Stimulated activated CD4-positive, alpha-beta T cell treated with anti-CD3 and anti-CD28 coated beads, Interleukin-4, amount 100 ng/mL, for 24 hours (primary cell): ENCODE measurements at regions not wholly inside any gene's neighbourhood (a gene's known extent, or its start where the extent isn't known, plus 50 kb on each side); places are given as distances from the start of the nearest gene placed in this dataset.

Experiments used
- DNase-seq: peaks from one replicate; pipeline ENCODE4 v3.0.0-alpha.2; 2020

DNA sequence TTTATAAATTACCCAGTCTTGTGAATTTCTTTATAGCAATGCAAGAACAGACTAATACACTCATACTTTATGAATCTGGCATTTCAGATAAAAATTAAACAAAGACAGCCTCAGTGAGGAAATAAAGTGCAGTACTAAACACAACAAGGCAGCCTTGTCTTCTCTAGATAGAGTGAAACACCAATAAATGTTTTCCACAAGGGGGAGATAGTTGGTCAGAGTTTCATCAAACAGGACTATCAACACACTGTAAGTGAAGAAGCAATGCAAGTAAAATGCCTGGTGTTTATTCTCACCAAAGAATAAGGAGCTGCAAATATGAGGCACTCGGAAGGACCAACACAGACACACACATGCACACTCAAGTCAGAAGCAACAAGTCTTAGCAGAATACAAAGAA, 62.8 kb downstream of the FAM9B start:
- no peak for DNase-seq

GRCh38 chrX:8969378-8969777, 64.5 kb downstream of the FAM9B start:
- no peak for DNase-seq

GRCh38 chrX:8967461-8967860, 66.5 kb downstream of the FAM9B start:
- no peak for DNase-seq

GRCh38 chrX:8960957-8961468, 72.9 kb downstream of the FAM9B start:
- no peak for DNase-seq

GRCh38 chrX:8955511-8955910, 78.4 kb downstream of the FAM9B start:
- DNase-seq, result no peak

DNA sequence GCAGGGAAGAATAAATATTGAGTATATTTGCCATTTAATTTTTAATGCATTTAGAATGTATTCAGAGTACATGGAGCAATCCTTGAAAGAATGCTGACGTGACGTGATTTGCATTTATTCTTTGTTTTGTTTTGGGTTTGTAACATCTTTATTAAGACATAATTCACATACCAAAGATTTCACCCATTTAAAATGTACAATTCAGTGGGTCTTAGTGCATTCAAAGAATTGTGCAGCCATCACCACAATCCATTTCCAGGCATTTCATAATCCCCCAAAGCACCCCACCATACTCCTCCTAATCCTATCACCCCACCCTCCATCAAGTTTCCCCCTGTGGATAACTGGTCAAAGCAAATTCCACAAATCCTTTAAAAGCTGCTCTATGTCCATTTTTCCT, 87.4 kb downstream of the FAM9B start:
- no peak for DNase-seq

DNA sequence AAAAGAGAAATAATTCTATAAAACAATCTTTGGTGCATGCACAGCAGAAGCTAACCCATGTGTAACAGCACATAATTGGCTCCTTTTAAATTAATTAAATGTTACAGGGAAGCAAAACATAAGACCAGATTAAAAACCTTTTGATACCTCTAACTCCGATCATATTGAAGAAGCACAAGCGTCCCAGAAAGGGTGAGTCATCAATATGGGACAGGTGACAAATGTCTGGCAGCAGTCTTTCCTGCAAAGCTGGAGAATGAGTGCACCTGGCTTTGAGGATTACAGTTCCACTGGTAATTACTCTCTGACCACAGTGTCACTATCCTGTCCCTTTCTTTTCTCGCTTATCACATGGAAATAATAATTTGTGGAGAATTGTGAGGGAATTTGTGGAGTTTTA, 94.6 kb downstream of the FAM9B start:
- no peak for DNase-seq

GRCh38 chrX:8927701-8928100, 106.2 kb downstream of the FAM9B start:
- no peak for DNase-seq

DNA sequence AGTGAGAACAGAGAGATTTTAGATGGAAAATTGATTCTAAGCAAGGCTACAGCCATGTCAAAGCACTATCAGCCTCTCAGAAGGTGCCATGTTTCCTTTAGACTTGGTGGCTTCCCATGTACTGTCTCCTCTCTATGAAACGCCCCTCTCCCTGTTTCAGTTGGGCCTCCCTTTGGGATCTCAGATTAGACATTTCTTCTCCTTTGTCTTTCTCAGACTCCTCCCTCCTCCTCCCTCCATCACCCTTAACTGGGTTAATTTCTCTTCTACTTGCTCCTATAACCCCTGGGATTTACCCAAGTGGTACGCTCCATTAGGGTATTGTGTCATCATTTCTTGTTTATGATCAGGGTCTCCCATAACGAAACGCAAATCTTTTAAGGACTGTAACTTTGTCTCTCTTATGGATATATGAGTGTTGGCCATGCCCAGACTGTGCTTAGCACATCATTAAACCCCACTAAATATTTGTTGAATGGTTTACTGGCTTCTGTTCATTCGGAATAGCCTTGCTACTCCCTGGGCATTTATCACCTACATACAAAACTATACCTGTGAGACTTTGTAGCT, 106.8 kb downstream of the FAM9B start:
- DNase-seq, result no peak

- DNase-seq, result no peak
Measured at GRCh38 chrX:8921615-8922014, 112.3 kb downstream of the FAM9B start.

GRCh38 chrX:8919801-8920200, 114.1 kb downstream of the FAM9B start:
- DNase-seq, result no peak

DNA sequence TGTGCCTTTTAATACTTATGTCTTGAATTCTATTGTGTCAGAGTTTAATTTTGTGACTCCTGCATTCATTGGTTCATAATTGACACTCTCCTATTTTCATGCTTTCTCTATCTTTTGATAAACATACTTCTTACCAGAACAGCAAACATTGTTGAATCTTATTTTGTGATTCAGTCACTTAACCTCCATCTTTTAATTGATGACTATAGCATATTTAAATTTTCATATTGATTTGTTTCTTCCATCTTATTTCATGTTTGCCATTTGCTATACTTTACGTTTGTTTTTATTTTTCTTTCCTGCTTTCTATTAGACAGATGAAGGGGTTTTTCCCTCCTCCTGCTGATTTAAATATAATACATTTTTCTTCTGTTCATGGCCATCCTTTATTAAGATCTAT, 115.5 kb upstream of the FAM9A start:
- no peak for DNase-seq

- DNase-seq, result no peak
Measured at GRCh38 chrX:8914681-8915080, 113.5 kb upstream of the FAM9A start.

DNA sequence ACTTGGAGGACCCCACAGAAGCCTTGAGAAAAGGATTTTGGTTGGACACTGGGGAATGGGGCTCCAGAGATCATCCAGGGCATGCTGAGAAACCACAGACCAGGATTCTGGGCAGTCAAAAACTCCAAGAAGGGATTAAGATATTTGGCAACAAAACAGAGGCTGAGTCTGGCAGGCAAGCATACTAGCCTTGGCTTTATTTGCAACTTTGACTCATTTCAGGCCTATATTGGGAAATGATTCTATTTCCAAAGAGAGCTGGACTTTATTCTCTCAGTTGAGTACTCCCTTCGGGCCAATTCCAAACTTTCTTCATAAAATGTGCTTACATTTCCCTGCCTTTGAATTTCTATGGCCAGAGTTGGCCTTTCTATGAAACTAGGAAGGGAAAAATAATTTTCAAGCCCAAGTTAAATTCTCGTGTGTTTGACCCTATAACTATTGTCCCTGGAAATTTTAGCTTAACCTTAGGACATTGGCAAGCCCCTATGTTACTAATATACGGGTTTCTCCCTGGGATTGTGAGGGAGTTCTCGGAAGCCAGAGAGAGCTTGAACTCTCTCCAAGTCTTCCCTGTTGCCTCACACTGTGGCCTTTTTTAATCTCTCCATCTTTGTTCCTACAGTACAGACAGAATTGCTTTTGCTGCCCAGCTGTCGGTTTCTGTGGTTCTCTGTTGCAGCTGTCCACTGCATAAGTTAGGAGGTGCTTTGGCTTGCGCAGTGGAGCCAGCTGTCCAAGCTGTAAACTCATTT, 112.6 kb upstream of the FAM9A start:
- no peak for DNase-seq

DNA sequence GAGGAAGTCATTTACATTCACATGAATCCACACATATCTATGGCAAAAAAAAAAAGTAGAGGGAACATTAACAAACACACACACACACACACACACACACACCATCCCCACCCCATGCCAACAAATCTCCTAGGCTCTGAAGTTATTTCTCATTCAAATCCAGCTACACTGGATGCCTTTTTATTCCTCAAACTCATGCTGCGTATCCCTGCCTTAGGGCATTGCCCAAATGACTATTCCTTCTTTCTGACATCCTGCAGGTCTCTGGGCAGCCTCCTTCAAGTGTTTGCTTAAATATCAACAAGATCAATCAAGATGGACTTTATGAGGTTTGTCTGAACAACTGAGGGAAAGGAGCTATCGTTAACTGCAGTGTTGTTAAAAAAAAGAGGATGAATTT, 106.5 kb upstream of the FAM9A start:
- DNase-seq, result no peak

GRCh38 chrX:8906299-8906938, 105.2 kb upstream of the FAM9A start:
- no peak for DNase-seq

DNA sequence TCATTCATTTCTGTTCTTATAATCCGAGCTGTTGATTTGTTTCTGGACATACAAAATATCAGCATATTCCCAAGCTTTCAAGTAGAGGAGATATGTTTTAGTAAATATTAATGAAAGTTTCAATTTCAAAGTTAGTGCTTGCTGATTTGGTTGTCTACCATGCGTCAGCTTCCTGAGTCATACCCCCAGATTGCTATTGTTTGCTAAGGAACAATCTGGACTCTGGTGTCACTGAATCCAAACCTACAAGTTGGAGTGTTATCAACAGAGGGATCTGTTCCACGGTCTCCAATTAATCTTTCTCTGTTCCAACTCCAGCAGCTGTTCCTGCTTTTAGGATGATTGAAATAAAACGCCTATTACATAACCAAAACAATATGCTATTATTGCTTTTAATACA, 96.1 kb upstream of the FAM9A start:
- DNase-seq, result no peak

- no peak for DNase-seq
Measured at GRCh38 chrX:8890794-8891193, 89.6 kb upstream of the FAM9A start.

DNA sequence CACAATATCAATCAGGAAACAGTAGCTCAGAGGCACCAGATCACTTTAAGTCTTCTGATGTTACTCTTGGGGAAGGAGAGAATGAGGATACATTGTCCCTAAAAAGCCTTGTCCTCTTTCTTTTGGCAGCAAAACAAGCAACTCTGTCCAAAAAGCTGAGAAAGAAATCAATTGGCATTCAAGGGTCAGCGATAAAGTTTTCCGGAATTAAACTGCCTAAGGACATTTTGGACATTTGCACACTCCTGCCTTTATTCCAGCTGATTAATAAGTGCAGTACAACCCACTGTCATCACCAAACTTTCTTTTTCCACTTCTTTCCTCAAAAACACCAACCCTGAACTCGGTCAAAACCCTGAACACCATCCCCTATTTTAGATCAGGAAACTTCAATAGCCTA, 85.8 kb upstream of the FAM9A start:
- DNase-seq, result no peak

DNA sequence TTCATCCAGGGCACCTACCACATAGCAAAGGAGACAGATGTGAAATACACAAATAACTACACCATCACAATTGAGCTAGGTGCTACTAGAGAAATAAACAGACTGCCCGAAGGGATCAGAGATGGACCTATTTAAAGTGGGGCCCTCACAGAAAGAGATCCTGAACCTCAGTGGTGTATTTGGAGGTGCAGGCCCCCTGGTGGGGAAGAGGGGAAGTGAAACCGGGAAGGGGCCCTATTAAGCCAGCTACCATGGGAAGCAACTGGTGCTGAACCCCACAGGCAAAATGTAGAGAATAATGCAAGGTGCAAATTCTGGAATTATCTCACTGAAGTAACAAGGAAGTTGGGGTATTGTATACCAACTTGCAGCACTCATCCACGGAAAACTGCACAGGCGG, 78.6 kb upstream of the FAM9A start:
- peak; percentile 5 for DNase-seq

DNA sequence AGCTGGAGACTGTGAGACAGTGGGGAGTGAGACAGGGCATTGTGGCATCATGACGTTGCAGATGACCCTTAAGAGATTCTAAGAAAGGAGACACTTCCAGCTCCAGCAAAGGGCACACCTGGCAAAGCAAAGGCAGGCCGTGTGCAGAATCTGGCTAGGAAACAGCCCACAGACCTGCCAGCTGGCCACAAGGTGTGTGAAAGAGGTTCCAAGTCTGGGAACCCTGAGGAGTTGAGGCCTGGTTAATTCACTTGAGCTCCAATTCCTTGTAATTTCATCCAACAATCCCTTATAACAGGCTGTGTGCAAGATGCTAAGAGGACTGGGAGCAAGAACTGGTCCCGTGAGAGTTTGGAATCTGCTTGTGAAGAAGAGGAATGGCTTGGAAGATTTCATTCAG, 72.8 kb upstream of the FAM9A start:
- DNase-seq, result no peak

DNA sequence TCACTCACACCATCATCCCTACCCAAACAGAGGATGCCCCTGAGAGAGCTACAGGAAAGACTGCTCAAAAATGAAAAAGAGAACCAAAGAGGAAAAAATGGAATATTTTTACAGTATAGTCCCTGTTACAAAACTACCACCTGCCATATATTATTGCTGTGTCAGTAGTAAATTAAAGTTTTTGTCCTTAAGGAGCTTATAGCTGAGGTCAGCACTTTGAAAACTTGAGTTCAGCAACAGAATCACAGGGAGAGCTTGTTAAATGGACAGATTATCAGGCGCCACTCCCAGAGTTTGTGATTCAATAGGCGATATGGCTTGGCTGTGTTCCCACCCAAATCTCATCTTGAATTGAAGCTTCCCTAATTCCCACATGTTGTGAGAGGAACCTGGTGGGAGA, 71.9 kb upstream of the FAM9A start:
- no peak for DNase-seq

GRCh38 chrX:8870411-8870810, 69.2 kb upstream of the FAM9A start:
- DNase-seq, result no peak

DNA sequence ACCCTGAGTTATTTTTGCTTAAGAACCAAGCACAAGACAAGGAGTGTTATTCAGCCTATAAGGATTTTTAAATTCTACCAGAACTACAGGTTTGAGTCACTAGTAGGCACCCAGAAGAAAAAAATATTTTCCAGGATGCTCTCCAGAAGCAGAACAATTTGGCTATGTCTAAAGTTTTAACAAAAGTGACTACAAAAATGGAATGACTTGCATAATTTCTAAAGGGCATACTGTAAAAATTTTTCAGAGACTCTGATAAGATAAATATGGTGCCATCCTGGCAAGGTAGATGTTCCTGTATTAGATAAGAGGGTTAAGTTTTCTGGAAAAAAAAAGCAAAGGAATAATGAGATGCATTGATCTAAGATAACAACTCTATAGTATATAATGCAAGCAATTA, 68.6 kb upstream of the FAM9A start:
- no peak for DNase-seq
